ENCODE measurements at regions not wholly inside any gene's neighbourhood (a gene's known extent, or its start where the extent isn't known, plus 50 kb on each side); places are given as distances from the start of the nearest gene placed in this dataset.

DNA sequence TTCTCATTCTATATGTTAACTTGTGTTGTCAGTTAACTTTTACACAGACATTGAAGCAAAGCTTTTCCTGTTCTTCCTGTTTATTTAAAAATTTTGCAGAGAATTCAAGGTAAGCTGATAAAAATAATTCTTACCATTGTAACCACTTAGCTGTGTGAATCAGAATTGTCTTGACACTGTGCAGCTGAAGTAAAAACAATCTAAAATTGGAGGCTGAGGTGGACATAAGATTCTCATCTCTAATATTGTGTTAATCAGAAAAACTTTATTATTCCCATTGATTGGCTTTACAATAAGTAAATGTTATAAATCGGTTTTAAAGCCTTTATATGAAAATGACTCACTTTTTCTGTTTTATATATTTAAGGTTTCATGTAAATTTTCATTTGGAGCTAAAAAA lies 240.3 kb upstream of the PLEKHG7 start:
- TF ChIP-seq, protein P1, sequence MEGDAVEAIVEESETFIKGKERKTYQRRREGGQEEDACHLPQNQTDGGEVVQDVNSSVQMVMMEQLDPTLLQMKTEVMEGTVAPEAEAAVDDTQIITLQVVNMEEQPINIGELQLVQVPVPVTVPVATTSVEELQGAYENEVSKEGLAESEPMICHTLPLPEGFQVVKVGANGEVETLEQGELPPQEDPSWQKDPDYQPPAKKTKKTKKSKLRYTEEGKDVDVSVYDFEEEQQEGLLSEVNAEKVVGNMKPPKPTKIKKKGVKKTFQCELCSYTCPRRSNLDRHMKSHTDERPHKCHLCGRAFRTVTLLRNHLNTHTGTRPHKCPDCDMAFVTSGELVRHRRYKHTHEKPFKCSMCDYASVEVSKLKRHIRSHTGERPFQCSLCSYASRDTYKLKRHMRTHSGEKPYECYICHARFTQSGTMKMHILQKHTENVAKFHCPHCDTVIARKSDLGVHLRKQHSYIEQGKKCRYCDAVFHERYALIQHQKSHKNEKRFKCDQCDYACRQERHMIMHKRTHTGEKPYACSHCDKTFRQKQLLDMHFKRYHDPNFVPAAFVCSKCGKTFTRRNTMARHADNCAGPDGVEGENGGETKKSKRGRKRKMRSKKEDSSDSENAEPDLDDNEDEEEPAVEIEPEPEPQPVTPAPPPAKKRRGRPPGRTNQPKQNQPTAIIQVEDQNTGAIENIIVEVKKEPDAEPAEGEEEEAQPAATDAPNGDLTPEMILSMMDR (IDR thresholded peaks at IDR 0.05): no peak
- Histone ChIP-seq H3K4me3 (ENCODE audit: low read depth, low read length) (no peak overlapping the region), H3K27ac (peak overlapping the region; percentile 92), H3K79me2 (no peaks in the 10 kb centered on the region), H3K9me3 (ENCODE audit: control insufficient read depth, low read length) (no peaks in the 10 kb centered on the region), H2AFZ (no peak overlapping the region), H3K27me3 (ENCODE audit: control insufficient read depth, insufficient read depth, low read length) (no peaks in the 10 kb centered on the region), H3K9ac (no peak overlapping the region), H3K4me2 (ENCODE audit: low read length) (no peak overlapping the region), H3K36me3 (ENCODE audit: control insufficient read depth, insufficient read depth, low read length) (no peaks in the 10 kb centered on the region), H3K4me1 (peaks cover 56% of the 10 kb centered on the region)

DNA sequence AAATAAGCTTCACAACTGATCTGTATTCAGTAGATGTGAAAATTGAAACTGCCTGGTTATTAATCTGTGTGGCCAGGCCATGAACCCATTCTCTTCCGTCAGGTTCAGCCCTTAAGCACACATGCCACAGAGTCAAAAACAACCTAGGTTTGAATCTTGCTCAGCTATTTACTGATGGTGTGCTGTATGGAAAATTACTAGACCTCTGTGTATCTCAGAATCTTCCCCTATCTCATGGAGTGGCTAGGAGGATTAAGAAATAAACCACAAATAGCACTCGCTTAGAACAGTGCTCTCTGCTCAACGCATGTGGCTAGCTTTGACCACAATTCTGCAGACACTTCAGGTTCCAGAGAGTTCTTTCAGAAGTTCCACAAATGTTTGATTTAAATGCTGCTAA lies 240.7 kb upstream of the PLEKHG7 start:
- Histone ChIP-seq H3K36me3 (ENCODE audit: control insufficient read depth, insufficient read depth, low read length) (no peaks in the 10 kb centered on the region), H3K27ac (peak overlapping the region; percentile 92), H3K27me3 (ENCODE audit: control insufficient read depth, insufficient read depth, low read length) (no peaks in the 10 kb centered on the region), H3K4me3 (ENCODE audit: low read depth, low read length) (no peak overlapping the region), H3K9ac (no peak overlapping the region), H3K79me2 (no peaks in the 10 kb centered on the region), H3K4me1 (peaks cover 51% of the 10 kb centered on the region), H2AFZ (peak overlapping the region; percentile 72), H3K9me3 (ENCODE audit: control insufficient read depth, low read length) (no peaks in the 10 kb centered on the region), H3K4me2 (ENCODE audit: low read length) (no peak overlapping the region)
- TF ChIP-seq, protein P1 (IDR thresholded peaks at IDR 0.05): no peak

DNA sequence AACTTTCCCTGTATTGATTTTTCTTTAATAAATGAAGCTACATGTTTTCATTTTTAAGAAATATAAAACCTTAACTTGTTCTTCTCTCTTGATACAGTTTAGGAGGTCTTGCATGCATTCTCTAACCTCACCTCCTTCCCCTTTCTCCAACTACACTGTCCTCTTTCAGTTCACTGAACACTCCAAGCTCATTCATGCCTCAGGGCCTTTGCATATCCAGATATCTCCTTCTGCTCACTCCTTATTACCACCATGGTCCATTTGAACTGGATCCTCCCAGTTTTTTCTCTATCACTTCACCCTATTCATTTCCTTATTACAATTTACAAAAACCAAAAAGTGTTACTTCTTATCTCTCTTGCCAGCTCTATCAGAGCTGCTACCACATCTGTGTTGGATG lies 242.9 kb upstream of the PLEKHG7 start:
- Histone ChIP-seq H3K4me3 (ENCODE audit: low read depth, low read length) (no peak overlapping the region), H3K79me2 (no peaks in the 10 kb centered on the region), H2AFZ (no peak overlapping the region), H3K4me2 (ENCODE audit: low read length) (no peak overlapping the region), H3K27me3 (ENCODE audit: control insufficient read depth, insufficient read depth, low read length) (no peaks in the 10 kb centered on the region), H3K36me3 (ENCODE audit: control insufficient read depth, insufficient read depth, low read length) (no peaks in the 10 kb centered on the region), H3K4me1 (peaks cover 36% of the 10 kb centered on the region), H3K9ac (no peak overlapping the region), H3K9me3 (ENCODE audit: control insufficient read depth, low read length) (no peaks in the 10 kb centered on the region), H3K27ac (no peak overlapping the region)
- TF ChIP-seq, protein P1 (IDR thresholded peaks at IDR 0.05): no peak

DNA sequence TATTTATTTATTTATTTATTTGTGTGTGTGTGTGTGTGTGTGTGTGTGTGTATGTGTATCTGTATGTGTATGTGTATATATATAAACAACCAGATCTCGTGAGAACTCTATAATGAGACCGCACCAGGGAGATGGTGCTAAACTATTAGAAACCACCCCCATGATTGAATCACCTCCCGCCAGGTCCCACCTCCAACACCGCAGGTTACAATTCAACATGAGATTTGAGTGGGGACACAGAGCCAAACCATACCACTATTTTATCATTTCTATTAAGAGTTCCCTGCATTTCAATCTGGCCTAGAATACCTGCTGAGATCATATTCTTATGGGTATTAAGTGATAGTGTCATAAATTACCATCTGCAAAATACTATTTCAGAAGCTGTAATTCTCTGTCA lies 243.8 kb upstream of the PLEKHG7 start:
- peaks cover 28% of the 10 kb centered on the region for H3K4me1 ChIP-seq
- no peaks in the 10 kb centered on the region for H3K36me3 ChIP-seq (ENCODE audit: control insufficient read depth, insufficient read depth, low read length)
- no peak overlapping the region for H3K4me2 ChIP-seq (ENCODE audit: low read length)
- H3K4me3 ChIP-seq (ENCODE audit: low read depth, low read length): no peak overlapping the region
- no peak overlapping the region for H3K9ac ChIP-seq
- no peak overlapping the region for H2AFZ ChIP-seq
- H3K9me3 ChIP-seq (ENCODE audit: control insufficient read depth, low read length): no peaks in the 10 kb centered on the region
- TF ChIP-seq, protein P1 (IDR thresholded peaks at IDR 0.05): no peak
- no peaks in the 10 kb centered on the region for H3K79me2 ChIP-seq
- H3K27me3 ChIP-seq (ENCODE audit: control insufficient read depth, insufficient read depth, low read length): no peaks in the 10 kb centered on the region
- H3K27ac ChIP-seq: no peak overlapping the region

DNA sequence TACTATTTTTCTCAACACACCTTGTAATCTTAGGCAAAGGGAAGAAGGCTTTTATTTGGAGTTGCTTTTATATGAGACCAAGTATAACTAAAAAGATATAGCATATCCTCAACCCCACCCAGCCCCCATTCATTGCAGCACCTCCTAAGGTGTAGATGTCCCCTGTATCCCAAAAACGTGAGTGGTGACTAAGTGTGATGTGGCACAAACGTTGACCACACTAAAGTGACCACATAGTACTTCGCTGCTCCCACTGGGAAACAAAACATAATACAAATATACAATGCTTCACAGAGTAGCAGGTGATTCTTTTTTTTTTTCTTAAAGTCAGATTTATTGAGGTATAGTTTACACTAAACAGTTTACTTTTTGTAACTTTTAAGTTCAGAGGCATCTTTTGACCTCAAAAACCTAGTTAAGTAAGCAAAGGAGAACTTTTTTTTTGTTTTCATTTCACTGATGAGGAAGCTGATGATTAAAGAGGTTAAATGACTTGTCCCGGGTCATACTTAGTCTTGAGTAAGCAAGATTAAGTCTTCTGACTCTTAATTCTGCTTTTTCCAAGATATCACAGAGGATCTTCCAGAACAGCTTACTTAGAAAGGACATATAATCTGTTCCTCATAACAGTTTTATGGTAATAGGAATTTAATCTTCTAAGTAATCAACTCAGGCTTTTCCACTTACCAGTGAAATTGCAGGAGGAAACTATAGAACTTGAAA lies 245.2 kb upstream of the PLEKHG7 start:
- H3K9ac ChIP-seq: no peak overlapping the region

More for the DNA sequence above, 245.2 kb upstream of the PLEKHG7 start:
- H3K4me1 ChIP-seq: peaks cover 14% of the 10 kb centered on the region
- no peaks in the 10 kb centered on the region for H3K79me2 ChIP-seq
- H2AFZ ChIP-seq: no peak overlapping the region
- H3K4me2 ChIP-seq (ENCODE audit: low read length): no peak overlapping the region
- H3K4me3 ChIP-seq (ENCODE audit: low read depth, low read length): no peak overlapping the region
- no peaks in the 10 kb centered on the region for H3K36me3 ChIP-seq (ENCODE audit: control insufficient read depth, insufficient read depth, low read length)
- no peaks in the 10 kb centered on the region for H3K27me3 ChIP-seq (ENCODE audit: control insufficient read depth, insufficient read depth, low read length)
- H3K27ac ChIP-seq: no peak overlapping the region
- TF ChIP-seq, protein P1 (IDR thresholded peaks at IDR 0.05): no peak
- no peaks in the 10 kb centered on the region for H3K9me3 ChIP-seq (ENCODE audit: control insufficient read depth, low read length)
